ENCODE measurements at regions not wholly inside any gene's neighbourhood (a gene's known extent, or its start where the extent isn't known, plus 50 kb on each side); places are given as distances from the start of the nearest gene placed in this dataset.

GRCh38 chr6:100115407-100116101 is 121.5 kb upstream of the MCHR2 start:
- Histone ChIP-seq H3K4me3 (ENCODE audit: low read depth, low read length) (no peak overlapping the region), H3K9ac (ENCODE audit: low read length) (no peak overlapping the region), H3K36me3 (ENCODE audit: control insufficient read depth, insufficient read depth, low read length) (no peaks in the 10 kb centered on the region), H3K9me3 (ENCODE audit: control insufficient read depth, insufficient read depth, low read depth, low read length) (no peaks in the 10 kb centered on the region), H3K4me1 (ENCODE audit: control insufficient read depth, insufficient read depth, low read length) (no peaks in the 10 kb centered on the region), H3K27me3 (ENCODE audit: control insufficient read depth, insufficient read depth, low read length) (no peaks in the 10 kb centered on the region), H3K27ac (ENCODE audit: low read depth, low read length) (no peak overlapping the region)

DNA sequence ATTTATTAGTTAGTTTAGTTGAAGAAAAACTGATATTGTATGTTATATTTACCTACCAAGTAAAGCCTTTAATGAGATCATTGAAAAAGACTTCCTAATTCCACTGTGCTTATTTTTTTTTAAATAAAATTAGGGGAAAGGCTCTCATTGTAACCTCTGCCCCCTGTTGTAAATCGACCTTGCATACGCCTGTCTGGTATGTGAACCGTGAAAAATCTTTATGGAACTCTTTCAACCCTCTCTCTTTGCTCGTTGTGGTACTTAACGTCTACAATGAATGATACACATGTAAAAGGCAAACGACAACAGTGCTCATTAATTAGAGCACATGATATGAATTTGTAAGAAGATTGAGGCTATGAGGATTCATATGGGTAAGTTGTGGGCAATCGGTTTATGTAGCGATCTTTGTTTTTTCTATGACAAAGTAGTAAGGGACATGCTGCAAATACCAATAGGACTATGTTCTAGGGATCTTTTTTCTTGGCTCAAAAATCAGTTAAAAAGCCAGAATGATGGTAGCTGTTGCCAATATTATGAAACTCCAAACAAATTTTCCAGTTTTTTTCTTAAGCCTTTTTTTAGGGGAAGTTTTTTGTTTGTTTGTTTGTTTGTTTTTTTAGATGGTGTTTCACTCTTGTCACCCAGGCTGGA is 119.0 kb upstream of the MCHR2 start:
- H3K9ac ChIP-seq (ENCODE audit: low read length), result no peak overlapping the region
- no peaks in the 10 kb centered on the region for H3K36me3 ChIP-seq (ENCODE audit: control insufficient read depth, insufficient read depth, low read length)
- H3K27ac ChIP-seq (ENCODE audit: low read depth, low read length), result no peak overlapping the region
- H3K27me3 ChIP-seq (ENCODE audit: control insufficient read depth, insufficient read depth, low read length), result no peaks in the 10 kb centered on the region
- H3K9me3 ChIP-seq (ENCODE audit: control insufficient read depth, insufficient read depth, low read depth, low read length), result no peaks in the 10 kb centered on the region
- no peak overlapping the region for H3K4me3 ChIP-seq (ENCODE audit: low read depth, low read length)
- H3K4me1 ChIP-seq (ENCODE audit: control insufficient read depth, insufficient read depth, low read length), result no peaks in the 10 kb centered on the region

GRCh38 chr6:100105919-100106529 is 112.0 kb upstream of the MCHR2 start:
- Histone ChIP-seq H3K9ac (ENCODE audit: low read length) (no peak overlapping the region), H3K27ac (ENCODE audit: low read depth, low read length) (no peak overlapping the region)

DNA sequence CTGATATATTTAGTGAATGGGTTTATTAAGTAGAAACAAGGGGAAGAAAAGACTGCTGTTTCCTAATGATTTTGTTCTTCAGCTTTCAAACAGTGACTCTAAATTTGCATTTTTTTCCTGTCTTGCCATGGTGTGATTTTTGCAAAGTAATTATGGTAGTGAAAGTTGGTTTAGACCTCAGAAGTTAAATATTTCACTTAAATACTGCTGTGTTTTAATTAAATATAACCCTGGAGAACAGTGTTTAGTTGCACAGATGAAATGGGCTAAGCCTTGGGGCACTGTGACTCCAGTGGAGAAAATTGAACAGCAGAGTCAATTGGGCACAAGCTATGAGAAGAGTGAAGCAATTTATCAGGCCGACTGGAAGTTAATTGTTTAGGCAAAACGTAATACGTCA is 111.1 kb upstream of the MCHR2 start:
- Histone ChIP-seq H3K4me1 (ENCODE audit: control insufficient read depth, insufficient read depth, low read length) (peaks cover 4% of the 10 kb centered on the region; the same call in 1 of the 2 replicates), H3K27me3 (ENCODE audit: control insufficient read depth, insufficient read depth, low read length) (no peaks in the 10 kb centered on the region), H3K4me3 (ENCODE audit: low read depth, low read length) (no peak overlapping the region), H3K9me3 (ENCODE audit: control insufficient read depth, insufficient read depth, low read depth, low read length) (no peaks in the 10 kb centered on the region), H3K27ac (ENCODE audit: low read depth, low read length) (no peak overlapping the region), H3K36me3 (ENCODE audit: control insufficient read depth, insufficient read depth, low read length) (no peaks in the 10 kb centered on the region), H3K9ac (ENCODE audit: low read length) (no peak overlapping the region)

More at GRCh38 chr6:100105919-100106529, 112.0 kb upstream of the MCHR2 start:
- Histone ChIP-seq H3K36me3 (ENCODE audit: control insufficient read depth, insufficient read depth, low read length) (no peaks in the 10 kb centered on the region), H3K4me1 (ENCODE audit: control insufficient read depth, insufficient read depth, low read length) (peaks cover 4% of the 10 kb centered on the region; the same call in 1 of the 2 replicates), H3K27me3 (ENCODE audit: control insufficient read depth, insufficient read depth, low read length) (no peaks in the 10 kb centered on the region), H3K9me3 (ENCODE audit: control insufficient read depth, insufficient read depth, low read depth, low read length) (no peaks in the 10 kb centered on the region), H3K4me3 (ENCODE audit: low read depth, low read length) (no peak overlapping the region)

DNA sequence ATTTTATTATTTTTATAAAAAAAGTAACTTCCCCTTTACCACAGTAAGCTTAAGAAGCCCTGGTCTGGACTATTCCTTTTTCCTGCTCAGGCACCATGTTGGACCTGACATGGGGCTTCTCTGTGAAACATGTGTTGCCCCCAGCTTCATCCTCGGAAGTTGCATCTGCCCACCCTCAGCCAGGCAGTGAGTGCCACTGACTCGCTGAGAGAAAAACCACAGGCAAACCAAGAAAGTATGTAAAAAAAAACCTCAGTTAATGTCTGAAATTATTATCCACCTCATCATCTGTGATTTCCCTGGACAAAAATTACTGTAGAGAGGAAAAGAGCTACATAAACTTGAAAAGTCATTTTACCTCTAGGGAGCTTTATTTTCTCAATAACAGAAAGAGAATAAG is 109.9 kb upstream of the MCHR2 start:
- peaks cover 4% of the 10 kb centered on the region; the same call in 1 of the 2 replicates for H3K4me1 ChIP-seq (ENCODE audit: control insufficient read depth, insufficient read depth, low read length)
- H3K9me3 ChIP-seq (ENCODE audit: control insufficient read depth, insufficient read depth, low read depth, low read length), result no peaks in the 10 kb centered on the region
- no peaks in the 10 kb centered on the region for H3K36me3 ChIP-seq (ENCODE audit: control insufficient read depth, insufficient read depth, low read length)
- no peak overlapping the region for H3K9ac ChIP-seq (ENCODE audit: low read length)
- H3K4me3 ChIP-seq (ENCODE audit: low read depth, low read length), result no peak overlapping the region
- no peaks in the 10 kb centered on the region for H3K27me3 ChIP-seq (ENCODE audit: control insufficient read depth, insufficient read depth, low read length)
- H3K27ac ChIP-seq (ENCODE audit: low read depth, low read length), result no peak overlapping the region

DNA sequence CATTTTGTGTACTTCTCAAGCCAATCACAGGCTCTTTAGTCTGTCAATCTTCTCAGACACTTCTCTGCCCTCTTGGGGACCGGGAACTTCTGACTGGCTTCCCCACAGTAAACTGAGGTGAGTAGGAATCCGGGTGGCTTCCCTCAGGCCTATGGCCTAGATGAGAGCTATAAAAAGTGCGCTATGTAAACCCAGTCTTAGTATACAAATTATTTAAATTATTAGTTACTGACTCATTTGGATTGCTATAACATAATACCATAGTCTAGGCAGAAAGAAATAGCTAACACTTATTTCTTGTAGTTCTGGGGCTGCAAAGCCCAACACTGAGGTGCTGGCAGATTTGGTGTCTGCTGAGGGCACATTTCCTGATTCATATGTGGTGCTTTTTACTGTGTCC is 109.2 kb upstream of the MCHR2 start:
- H3K9me3 ChIP-seq (ENCODE audit: control insufficient read depth, insufficient read depth, low read depth, low read length), result no peaks in the 10 kb centered on the region

GRCh38 chr6:100101644-100102043 is 107.6 kb upstream of the MCHR2 start:
- H3K36me3 ChIP-seq (ENCODE audit: control insufficient read depth, insufficient read depth, low read length), result no peaks in the 10 kb centered on the region
- H3K9ac ChIP-seq (ENCODE audit: low read length), result no peak overlapping the region
- no peaks in the 10 kb centered on the region for H3K9me3 ChIP-seq (ENCODE audit: control insufficient read depth, insufficient read depth, low read depth, low read length)
- H3K27me3 ChIP-seq (ENCODE audit: control insufficient read depth, insufficient read depth, low read length), result no peaks in the 10 kb centered on the region
- H3K27ac ChIP-seq (ENCODE audit: low read depth, low read length), result no peak overlapping the region
- H3K4me1 ChIP-seq (ENCODE audit: control insufficient read depth, insufficient read depth, low read length), result peaks cover 4% of the 10 kb centered on the region; the same call in 1 of the 2 replicates
- no peak overlapping the region for H3K4me3 ChIP-seq (ENCODE audit: low read depth, low read length)

More for the DNA sequence above, 109.2 kb upstream of the MCHR2 start:
- Histone ChIP-seq H3K27ac (ENCODE audit: low read depth, low read length) (no peak overlapping the region), H3K36me3 (ENCODE audit: control insufficient read depth, insufficient read depth, low read length) (no peaks in the 10 kb centered on the region), H3K9ac (ENCODE audit: low read length) (no peak overlapping the region), H3K27me3 (ENCODE audit: control insufficient read depth, insufficient read depth, low read length) (no peaks in the 10 kb centered on the region), H3K4me3 (ENCODE audit: low read depth, low read length) (no peak overlapping the region), H3K4me1 (ENCODE audit: control insufficient read depth, insufficient read depth, low read length) (peaks cover 4% of the 10 kb centered on the region; the same call in 1 of the 2 replicates)

DNA sequence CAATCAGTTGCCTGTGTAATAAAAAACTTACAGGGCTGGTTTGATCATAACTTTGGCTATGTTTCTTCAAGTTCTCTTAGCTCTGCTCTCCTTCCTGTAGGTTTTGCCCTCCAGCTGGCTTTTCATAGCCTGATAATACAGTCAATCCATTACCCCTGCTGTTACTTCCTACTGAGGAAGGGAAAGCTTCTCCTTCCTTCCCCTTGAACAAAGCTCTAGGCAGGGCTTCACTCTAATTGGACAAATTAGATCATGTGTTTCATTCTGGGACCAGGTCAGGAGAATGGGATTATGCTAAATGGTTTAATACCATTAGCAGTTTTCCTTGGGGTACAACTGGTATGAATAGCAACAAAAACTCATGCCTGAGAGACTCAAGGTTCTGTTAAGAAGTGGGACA is 106.8 kb upstream of the MCHR2 start:
- Histone ChIP-seq H3K27me3 (ENCODE audit: control insufficient read depth, insufficient read depth, low read length) (no peaks in the 10 kb centered on the region), H3K36me3 (ENCODE audit: control insufficient read depth, insufficient read depth, low read length) (no peaks in the 10 kb centered on the region), H3K4me3 (ENCODE audit: low read depth, low read length) (no peak overlapping the region), H3K4me1 (ENCODE audit: control insufficient read depth, insufficient read depth, low read length) (peaks cover under 1% of the 10 kb centered on the region; the same call in 1 of the 2 replicates), H3K9me3 (ENCODE audit: control insufficient read depth, insufficient read depth, low read depth, low read length) (no peaks in the 10 kb centered on the region), H3K27ac (ENCODE audit: low read depth, low read length) (no peak overlapping the region), H3K9ac (ENCODE audit: low read length) (no peak overlapping the region)

- H3K9me3 ChIP-seq (ENCODE audit: control insufficient read depth, insufficient read depth, low read depth, low read length), result no peaks in the 10 kb centered on the region
- no peaks in the 10 kb centered on the region for H3K27me3 ChIP-seq (ENCODE audit: control insufficient read depth, insufficient read depth, low read length)
Observed at GRCh38 chr6:100099189-100100074, 105.4 kb upstream of the MCHR2 start.

GRCh38 chr6:100096936-100097335 is 102.9 kb upstream of the MCHR2 start:
- Histone ChIP-seq H3K4me1 (ENCODE audit: control insufficient read depth, insufficient read depth, low read length) (no peaks in the 10 kb centered on the region), H3K4me3 (ENCODE audit: low read depth, low read length) (no peak overlapping the region), H3K36me3 (ENCODE audit: control insufficient read depth, insufficient read depth, low read length) (no peaks in the 10 kb centered on the region), H3K9ac (ENCODE audit: low read length) (no peak overlapping the region), H3K27ac (ENCODE audit: low read depth, low read length) (no peak overlapping the region), H3K27me3 (ENCODE audit: control insufficient read depth, insufficient read depth, low read length) (no peaks in the 10 kb centered on the region), H3K9me3 (ENCODE audit: control insufficient read depth, insufficient read depth, low read depth, low read length) (no peaks in the 10 kb centered on the region)

More at GRCh38 chr6:100099189-100100074, 105.4 kb upstream of the MCHR2 start:
- no peaks in the 10 kb centered on the region for H3K4me1 ChIP-seq (ENCODE audit: control insufficient read depth, insufficient read depth, low read length)
- H3K36me3 ChIP-seq (ENCODE audit: control insufficient read depth, insufficient read depth, low read length), result no peaks in the 10 kb centered on the region
- no peak overlapping the region for H3K9ac ChIP-seq (ENCODE audit: low read length)
- no peak overlapping the region for H3K4me3 ChIP-seq (ENCODE audit: low read depth, low read length)
- H3K27ac ChIP-seq (ENCODE audit: low read depth, low read length), result no peak overlapping the region
